NCI-H526 (cell line): ENCODE measurements at regions not wholly inside any gene's neighbourhood (a gene's known extent, or its start where the extent isn't known, plus 50 kb on each side); places are given as distances from the start of the nearest gene placed in this dataset.
A peak's percentile ranks its signal among the peaks of the same experiment; 100 is the strongest.

Experiments used
- DNase-seq, 2 experiments: peaks; one replicate each; lab custom pipeline; 2025; lab: John Stamatoyannopoulos, UW

DNA sequence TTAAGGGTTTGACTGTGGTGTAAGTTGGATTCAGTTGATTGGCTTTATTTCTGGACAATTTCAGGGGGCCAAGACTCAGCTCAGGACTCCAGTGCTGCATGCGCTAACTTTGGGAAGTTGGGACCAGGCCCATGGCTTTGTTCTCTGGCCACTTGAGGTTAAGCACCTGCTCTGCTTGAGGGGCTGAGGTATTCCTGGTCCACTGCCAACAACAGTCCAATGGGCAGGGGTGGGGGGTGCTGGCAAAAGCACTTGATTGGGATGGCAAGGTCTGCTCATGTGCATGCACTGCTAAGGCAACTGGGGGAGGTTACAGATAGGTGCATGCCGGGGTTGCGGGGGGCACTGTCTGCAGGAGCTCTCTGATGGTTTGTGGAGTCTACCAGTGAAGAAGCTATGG is 52.6 kb upstream of the ASB17 start:
- DNase-seq: no peak

GRCh38 chr1:75985827-75986226 is 53.6 kb upstream of the ASB17 start:
- no peak for DNase-seq

DNA sequence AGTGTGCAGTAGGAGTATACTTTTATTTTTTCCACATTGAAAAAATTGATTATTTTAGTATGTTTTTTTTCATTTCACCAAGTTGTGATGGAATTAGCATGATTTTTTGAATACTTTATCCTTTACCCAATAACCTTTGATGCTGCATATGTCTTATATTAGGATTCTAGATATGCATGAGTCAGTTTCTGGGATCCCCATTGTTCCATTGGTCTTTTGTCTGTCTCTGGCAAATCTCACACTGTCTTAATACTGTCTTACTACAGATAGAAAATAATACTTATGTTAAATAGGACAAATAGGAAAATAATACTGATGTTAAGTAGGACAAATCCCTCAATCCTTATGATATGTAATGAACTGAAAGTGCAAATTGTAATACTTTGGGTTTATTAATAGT is 54.3 kb upstream of the ASB17 start:
- DNase-seq: no peak

GRCh38 chr1:75989121-75989520 is 56.9 kb upstream of the ASB17 start:
- DNase-seq: no peak

DNA sequence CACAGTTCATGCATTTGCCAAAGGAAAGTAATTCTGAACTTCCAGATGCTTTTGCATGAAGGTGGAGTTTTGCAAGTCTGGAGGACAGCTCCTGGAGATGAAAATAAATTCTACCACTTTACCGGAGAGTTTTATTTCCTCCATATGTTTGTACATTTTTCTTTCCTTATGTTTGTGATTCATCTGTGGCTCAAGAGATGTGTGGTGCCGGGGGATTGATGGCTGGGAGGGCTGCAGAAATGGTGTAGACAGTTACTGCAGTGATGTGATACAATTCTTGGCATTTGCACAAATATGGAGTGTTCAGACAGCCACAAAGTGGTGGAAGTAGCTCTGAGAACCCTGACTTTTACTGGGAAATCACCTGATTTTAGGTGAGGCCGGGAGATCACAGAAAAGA is 58.5 kb upstream of the ASB17 start:
- no peak for DNase-seq

- DNase-seq: peak; percentile 59 to 92
These were observed 59.4 kb upstream of the ASB17 start for GRCh38 chr1:75991497-75992114.

- DNase-seq: no peak
These were observed 60.1 kb upstream of the ASB17 start for GRCh38 chr1:75992312-75992711.

- no peak for DNase-seq
These were observed 61.5 kb upstream of the ASB17 start for GRCh38 chr1:75993661-75994060.

GRCh38 chr1:75996196-75996595 is 64.0 kb upstream of the ASB17 start:
- DNase-seq: no peak

DNA sequence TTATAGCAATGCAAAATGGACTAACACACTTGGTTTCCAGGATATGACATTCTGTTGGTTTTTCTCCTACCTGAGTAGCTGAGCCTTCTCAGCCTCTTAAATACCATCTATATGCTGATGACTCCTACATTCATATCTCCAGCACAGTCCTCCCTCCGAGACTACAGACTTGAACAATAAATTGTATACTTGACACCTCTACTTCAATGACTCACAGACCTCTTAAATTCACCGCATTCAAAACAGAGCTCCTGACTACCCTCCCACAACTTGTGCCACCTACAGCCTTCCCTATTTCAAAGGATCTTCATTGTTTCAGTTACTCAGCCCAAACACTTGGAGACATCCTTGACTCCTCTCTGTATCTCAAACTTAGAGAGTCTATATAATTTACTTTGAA is 66.8 kb upstream of the ASB17 start:
- DNase-seq: no peak

GRCh38 chr1:76003946-76004345 is 70.6 kb upstream of the ST6GALNAC3 start:
- no peak for DNase-seq

DNA sequence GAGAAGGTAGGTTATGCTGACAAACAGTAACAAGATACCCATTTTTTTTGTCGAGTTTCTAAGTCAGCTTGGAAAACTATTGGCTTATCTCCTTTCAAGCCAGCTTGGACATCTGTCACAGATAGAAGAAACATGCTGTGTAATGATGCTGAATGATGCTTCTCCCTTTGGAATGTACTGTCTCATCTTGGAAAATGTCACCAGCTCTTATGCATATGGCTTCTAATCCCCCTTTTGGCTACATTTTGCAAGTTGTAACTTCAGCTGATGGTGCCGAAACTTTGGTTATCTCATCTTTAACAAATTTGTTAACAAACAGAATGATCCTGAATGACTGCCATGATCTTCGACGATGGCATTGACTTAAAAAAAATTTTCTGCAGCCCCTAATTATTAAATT is 68.8 kb upstream of the ST6GALNAC3 start:
- no peak for DNase-seq

DNA sequence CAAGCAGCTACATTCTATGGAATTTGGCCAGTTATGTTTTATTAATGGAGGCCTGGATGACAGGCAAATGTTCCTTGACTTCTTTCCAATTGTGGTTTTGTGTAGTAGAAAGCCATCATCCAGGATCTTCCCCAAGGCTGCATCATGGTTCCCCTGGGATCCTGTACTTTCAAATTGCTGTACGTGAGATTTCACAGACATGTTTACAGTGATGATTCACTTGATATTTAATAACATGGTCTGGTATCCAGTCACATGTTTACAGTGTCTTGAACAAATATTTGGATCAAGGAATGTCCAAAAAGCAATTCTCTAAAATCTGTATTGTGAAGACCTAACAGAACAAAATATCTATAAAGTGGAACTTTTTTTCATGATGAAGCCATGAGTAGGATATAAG is 68.3 kb upstream of the ST6GALNAC3 start:
- no peak for DNase-seq

DNA sequence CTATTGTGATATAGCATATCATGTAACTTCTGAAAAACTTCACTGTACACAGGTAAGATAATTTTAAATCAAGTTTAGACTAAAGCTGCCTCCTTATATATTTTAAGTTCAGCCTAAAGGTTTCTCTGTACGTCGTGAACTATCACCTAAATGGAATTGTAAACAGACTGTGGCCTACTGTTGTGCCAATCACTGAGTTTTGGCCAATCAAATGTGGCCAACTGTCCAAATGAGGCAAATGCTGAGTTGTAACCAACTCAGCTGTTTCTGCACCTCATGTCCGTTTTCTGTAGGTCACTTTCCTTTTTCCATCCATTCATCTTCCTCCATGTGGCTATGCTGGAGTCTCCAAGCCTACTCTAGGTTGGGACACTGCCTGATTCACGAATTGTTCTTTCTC is 63.7 kb upstream of the ST6GALNAC3 start:
- DNase-seq: no peak

GRCh38 chr1:76012341-76013205 is 62.0 kb upstream of the ST6GALNAC3 start:
- peak in 1 of 2 experiments; percentile 21 for DNase-seq

DNA sequence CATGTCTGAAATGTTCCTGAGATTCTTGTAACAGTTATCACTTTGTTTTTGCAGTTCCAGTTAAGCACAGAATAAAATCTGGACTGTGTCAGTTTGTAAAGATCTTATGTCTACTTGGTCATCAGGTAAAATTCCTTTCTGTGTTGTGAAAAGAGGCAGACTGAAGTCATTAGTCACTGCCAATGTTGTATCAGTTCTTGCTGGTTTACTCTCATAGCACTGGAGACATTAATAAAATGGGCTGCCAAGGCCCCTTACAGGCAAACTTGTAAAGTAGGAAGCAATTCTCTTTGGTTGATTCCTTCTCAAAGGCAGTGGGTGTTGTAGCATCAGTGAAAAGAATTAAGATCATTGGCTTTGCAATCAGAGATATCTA is 61.4 kb upstream of the ST6GALNAC3 start:
- DNase-seq: no peak

- DNase-seq: no peak
These were observed 59.0 kb upstream of the ST6GALNAC3 start for GRCh38 chr1:76015478-76016103.

- no peak for DNase-seq
These were observed 56.5 kb upstream of the ST6GALNAC3 start for GRCh38 chr1:76018045-76018444.

- no peak for DNase-seq
These were observed 52.7 kb upstream of the ST6GALNAC3 start for GRCh38 chr1:76021846-76022245.

DNA sequence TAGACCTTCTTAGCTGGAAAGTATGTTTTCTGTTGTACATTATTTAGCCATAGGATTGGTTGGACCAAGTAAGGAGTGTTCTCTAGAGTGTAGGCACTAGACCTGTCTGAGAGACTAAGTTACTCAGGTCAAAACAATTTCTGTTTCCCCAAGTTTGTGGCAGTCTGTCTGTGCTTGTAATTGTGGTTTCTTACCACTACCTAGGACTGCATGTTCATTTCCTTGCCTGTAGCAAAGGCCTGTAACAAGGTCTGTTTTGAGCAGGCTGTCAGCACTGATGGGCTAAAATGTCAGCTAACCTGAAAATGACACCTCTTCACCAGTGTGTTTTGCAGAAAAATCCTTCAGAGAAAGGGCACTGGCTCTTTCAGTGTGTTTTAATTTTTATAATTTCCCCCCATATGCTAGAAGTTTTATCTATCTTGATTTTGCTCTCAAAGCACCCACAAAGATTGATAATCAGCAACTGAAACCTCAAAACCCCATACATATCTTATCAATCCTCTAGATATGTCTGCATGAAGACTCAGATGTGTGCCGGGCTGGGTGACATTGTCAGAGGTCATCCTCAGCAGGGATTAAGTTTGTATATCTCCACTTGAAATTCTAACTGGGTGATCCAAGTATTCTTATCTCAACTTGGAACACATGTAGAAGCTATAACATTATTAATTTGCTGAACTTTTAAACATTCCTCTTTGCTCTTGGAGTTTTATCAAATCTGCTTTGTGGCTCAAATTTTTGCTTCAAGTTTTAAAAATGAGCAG is 50.7 kb upstream of the ST6GALNAC3 start:
- no peak for DNase-seq
